Stomach (tissue), 8 donors: ENCODE measurements at regions not wholly inside any gene's neighbourhood (a gene's known extent, or its start where the extent isn't known, plus 50 kb on each side); places are given as distances from the start of the nearest gene placed in this dataset.

ENCODE experiments used
- DNase-seq, 2 donors: peaks; one replicate each; pipeline versions ENCODE4 v3.0.0 to v3.0.0-alpha.2; 2013 to 2019
- H3K27ac ChIP-seq, 5 donors: fragments of 200-600 bp in 4 of 5; sonication (generic) in 4 of 5; one replicate each; pipeline ENCODE4 v1.5.1; 2013 to 2019; ENCODE audit warnings: mild to moderate bottlenecking in 1 of 5, moderate library complexity in 1 of 5
- H3K27me3 ChIP-seq, 3 donors: fragments of 200-600 bp; sonication (generic); one replicate each; pipeline ENCODE4 v1.5.1; 2017 to 2019; ENCODE audit warnings: mixed run types in 1 of 3
- H3K36me3 ChIP-seq, 4 donors: fragments of 200-600 bp; sonication (generic); 1 replicate in 3 of 4; 2 replicates in 1 of 4; pipeline ENCODE4 v1.5.1; 2016 to 2019
- H3K4me1 ChIP-seq, 4 donors: fragments of 200-600 bp; sonication (generic); one replicate each; pipeline ENCODE4 v1.5.1; 2016 to 2019
- H3K4me3 ChIP-seq, 4 donors: fragments of 200-600 bp; sonication (generic) in 3 of 4; one replicate each; pipeline ENCODE4 v1.5.1; 2016 to 2019; ENCODE audit warnings: mild to moderate bottlenecking in 1 of 4
- H3K9me3 ChIP-seq, 4 donors: fragments of 200-600 bp; sonication (generic); one replicate each; pipeline ENCODE4 v1.5.1; 2016 to 2019
- CTCF ChIP-seq, 7 experiments: fragments of 450-650 bp in 4 of 7; fragments of 200-600 bp in 3 of 7; sonication (generic) in 3 of 7; IDR thresholded peaks; one replicate each; pipeline ENCODE4 v1.5.1; 2016 to 2019; ENCODE audit warnings: antibody characterized with exemption in 7 of 7, control low read depth in 2 of 7, mild to moderate bottlenecking in 1 of 7
- EP300 ChIP-seq: sonication (generic); formaldehyde crosslinking; IDR thresholded peaks from one replicate; pipeline ENCODE4 v1.6.1; 2017; ENCODE audit warnings: antibody characterized with exemption
- POLR2A ChIP-seq, 4 donors: fragments of 450-650 bp; IDR thresholded peaks; one replicate each; pipeline ENCODE4 v1.6.1; 2016; ENCODE audit warnings: antibody characterized with exemption in 4 of 4, control low read depth in 2 of 4, mild to moderate bottlenecking in 1 of 4, moderate library complexity in 1 of 4
- POLR2AphosphoS5 ChIP-seq, 3 donors: sonication (generic); formaldehyde crosslinking; IDR thresholded peaks; one replicate each; pipeline ENCODE4 v1.6.1; 2016; ENCODE audit warnings: antibody characterized with exemption in 3 of 3
- WGBS, 5 donors: extraction: QIAGEN DNeasy Blood & Tissue Kit in 3 of 5; methylation state at CpG; one replicate each; pipeline versions ENCODE4 v1.1.5 to v1.1.7; 2013 to 2018; 5-methylcytosine and 5-hydroxymethylcytosine counted together
- intact Hi-C: fragments of 100-400 bp; cut with DNase I; formaldehyde crosslinking; loops from one replicate; pipeline ENCODE4 v1.15.1; 2023; ENCODE audit warnings: low total_unique reads
- donor health status: healthy with polysubstance abuse.
- donor health status: Bipolar disorder and iron deficiency.
- donor health status: healthy.

DNA sequence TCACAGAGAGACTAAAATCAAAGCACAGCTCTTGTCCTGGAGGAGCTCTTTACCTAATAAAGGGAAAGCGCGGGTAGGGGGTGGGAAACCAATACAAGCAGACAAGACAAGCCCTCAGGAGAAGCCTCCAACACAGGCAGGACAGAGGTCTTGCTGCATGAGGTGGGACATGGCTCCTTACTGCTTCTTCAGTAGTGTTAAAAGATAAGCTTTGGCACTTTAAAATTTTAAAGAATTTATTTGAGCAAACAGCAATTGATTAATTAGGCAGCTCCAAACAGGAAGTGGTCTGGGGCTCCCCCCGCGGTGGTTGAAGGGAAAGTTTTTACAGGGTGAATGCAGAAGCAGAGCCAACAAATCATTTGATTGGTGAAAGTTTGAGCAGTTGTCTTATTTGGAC lies 50.3 kb upstream of the MACC1 start:
- WGBS, 5 donors = 57 to 72% (median 66%) methylated on average over 4 of the region's 4 CpGs
- DNase-seq = no peak

GRCh38 chr7:20268824-20269223 lies 51.6 kb upstream of the MACC1 start:
- TF ChIP-seq EP300 (no peak), POLR2AphosphoS5 (IDR thresholded peaks at IDR 0.05) (no peak), CTCF (IDR thresholded peaks at IDR 0.05) (no peak), POLR2A (IDR thresholded peaks at IDR 0.05) (no peak)
- no peak overlapping the region for H3K4me3 ChIP-seq
- no peaks in the 10 kb centered on the region for H3K9me3 ChIP-seq
- H3K27me3 ChIP-seq = no peaks in the 10 kb centered on the region
- DNase-seq = no peak
- WGBS, 5 donors = 93 to 100% (median 100%) methylated on average over 1 of the region's 1 CpG
- intact Hi-C loops = no loop called here
- no peaks in the 10 kb centered on the region for H3K4me1 ChIP-seq
- no peaks in the 10 kb centered on the region for H3K36me3 ChIP-seq
- H3K27ac ChIP-seq = no peak overlapping the region

More for the DNA sequence above, 50.3 kb upstream of the MACC1 start:
- intact Hi-C loops = no loop called here
- Histone ChIP-seq H3K4me3 (no peak overlapping the region), H3K36me3 (no peaks in the 10 kb centered on the region), H3K9me3 (no peaks in the 10 kb centered on the region), H3K27me3 (no peaks in the 10 kb centered on the region), H3K4me1 (no peaks in the 10 kb centered on the region), H3K27ac (no peak overlapping the region)
- TF ChIP-seq EP300 = no peak
- TF ChIP-seq POLR2A (IDR thresholded peaks at IDR 0.05) = no peak
- TF ChIP-seq CTCF (IDR thresholded peaks at IDR 0.05) = no peak
- TF ChIP-seq POLR2AphosphoS5 (IDR thresholded peaks at IDR 0.05) = no peak

DNA sequence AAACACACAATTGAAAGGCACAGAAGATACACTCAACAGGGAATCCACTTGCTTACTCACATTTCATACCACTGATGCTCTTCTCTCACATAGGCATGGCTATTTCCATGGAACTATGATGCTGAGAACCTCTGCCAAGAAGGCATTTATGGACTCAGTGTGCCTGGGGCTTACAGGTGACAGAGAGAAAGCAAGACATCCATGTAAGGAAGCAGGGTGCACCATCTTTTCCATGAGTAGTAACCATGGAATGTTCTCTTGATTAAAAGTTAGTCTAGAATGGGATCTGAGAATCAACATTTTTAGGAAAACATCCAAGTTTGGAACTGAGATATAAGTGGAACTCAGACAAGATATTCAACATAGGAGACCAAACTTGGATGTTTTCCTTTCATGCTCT lies 52.5 kb upstream of the MACC1 start:
- intact Hi-C loops = no loop called here
- Histone ChIP-seq H3K4me1 (no peaks in the 10 kb centered on the region), H3K27ac (no peak overlapping the region), H3K4me3 (no peak overlapping the region), H3K27me3 (no peaks in the 10 kb centered on the region), H3K9me3 (no peaks in the 10 kb centered on the region), H3K36me3 (no peaks in the 10 kb centered on the region)
- TF ChIP-seq POLR2AphosphoS5 (IDR thresholded peaks at IDR 0.05) (no peak), EP300 (no peak), CTCF (IDR thresholded peaks at IDR 0.05) (no peak), POLR2A (IDR thresholded peaks at IDR 0.05) (no peak)
- DNase-seq = no peak

GRCh38 chr7:20270371-20270770 lies 53.2 kb upstream of the MACC1 start:
- no peak overlapping the region for H3K4me3 ChIP-seq
- intact Hi-C loops = no loop called here
- 73 to 94% (median 78%) methylated on average over 2 of the region's 2 CpGs for WGBS, 5 donors
- no peak for DNase-seq
- TF ChIP-seq EP300 (no peak), POLR2AphosphoS5 (IDR thresholded peaks at IDR 0.05) (no peak), CTCF (IDR thresholded peaks at IDR 0.05) (no peak), POLR2A (IDR thresholded peaks at IDR 0.05) (no peak)
- no peaks in the 10 kb centered on the region for H3K36me3 ChIP-seq
- no peaks in the 10 kb centered on the region for H3K9me3 ChIP-seq
- H3K27ac ChIP-seq = no peak overlapping the region
- no peaks in the 10 kb centered on the region for H3K4me1 ChIP-seq
- H3K27me3 ChIP-seq = no peaks in the 10 kb centered on the region
